T-cell (primary cell): ENCODE measurements at regions not wholly inside any gene's neighbourhood (a gene's known extent, or its start where the extent isn't known, plus 50 kb on each side); places are given as distances from the start of the nearest gene placed in this dataset.

Experiments
- ATAC-seq, 4 experiments: fragments of 200-7000 bp in 3 of 4; fragments of 150-1000 bp in 1 of 4; cut with Tn5 transposase; replicated peaks in 1 of 4; 1 replicate in 3 of 4; 2 replicates in 1 of 4; pipeline ENCODE4 v1.10.0; 2021; ENCODE audit warnings: moderate library complexity in 3 of 4, mild to moderate bottlenecking in 2 of 4, moderate number of reproducible peaks in 1 of 4
- CTCF ChIA-PET, 2 donors: fragments of 300-600 bp; sonication (Branson Sonifier 250); formaldehyde crosslinking; loops; one replicate each; lab custom pipeline; 2022; ENCODE audit warnings: antibody characterized with exemption in 2 of 2; lab: Charles Lee
- POLR2A ChIA-PET, 2 donors: fragments of 300-600 bp; sonication (Branson Sonifier 250); formaldehyde crosslinking; loops; one replicate each; lab custom pipeline; 2022; ENCODE audit warnings: antibody characterized with exemption in 2 of 2; lab: Charles Lee
- DNase-seq, 35 experiments: peaks; one replicate each; pipeline versions ENCODE4 v3.0.0 to v3.0.0-alpha.2; 2013 to 2023
- H3K27ac ChIP-seq: one replicate; pipeline ENCODE4 v1.5.1; 2013; ENCODE audit warnings: low read length
- H3K27me3 ChIP-seq, 2 experiments: replicated peaks in 1 of 2; 1 replicate in 1 of 2; 2 replicates in 1 of 2; pipeline versions ENCODE4 v1.6.1 to v1.7.0; 2013; ENCODE audit warnings: low read length in 1 of 2, mixed read lengths in 1 of 2; ENCODE audit not compliant: control insufficient read depth in 2 of 2, insufficient read depth in 2 of 2; ENCODE audit errors: extremely low read depth in 1 of 2
- H3K36me3 ChIP-seq, 2 donors: 1 replicate in 1 of 2; 2 replicates in 1 of 2; pipeline versions ENCODE4 v1.6.1 to v1.7.0; 2013; ENCODE audit warnings: low read length in 1 of 2; ENCODE audit not compliant: control insufficient read depth in 2 of 2, insufficient read depth in 1 of 2; ENCODE audit errors: extremely low read depth in 1 of 2
- H3K4me1 ChIP-seq, 2 experiments: 1 replicate in 1 of 2; 2 replicates in 1 of 2; pipeline versions ENCODE4 v1.6.1 to v1.7.0; 2013; ENCODE audit warnings: low read length in 2 of 2, mixed read lengths in 1 of 2; ENCODE audit not compliant: insufficient read depth in 2 of 2, control insufficient read depth in 1 of 2; ENCODE audit errors: extremely low read depth in 1 of 2
- H3K4me3 ChIP-seq, 2 donors: 1 replicate in 1 of 2; 2 replicates in 1 of 2; pipeline versions ENCODE4 v1.5.1 to v1.7.0; 2013; ENCODE audit warnings: mild to moderate bottlenecking in 2 of 2, low read length in 1 of 2, moderate library complexity in 1 of 2; ENCODE audit not compliant: control insufficient read depth in 1 of 2; ENCODE audit errors: extremely low read depth in 1 of 2
- H3K9me3 ChIP-seq: 2 replicates; pipeline ENCODE4 v1.7.0; 2013
- H3K27ac Mint-ChIP-seq, 2 donors: one replicate each; pipeline ENCODE4 v1.8.0; 2020 to 2021; ENCODE audit warnings: mild to moderate bottlenecking in 2 of 2, mixed read lengths in 2 of 2
- H3K27me3 Mint-ChIP-seq, 2 donors: one replicate each; pipeline ENCODE4 v1.8.0; 2021 to 2022; ENCODE audit warnings: mixed read lengths in 2 of 2
- H3K36me3 Mint-ChIP-seq: one replicate; pipeline ENCODE4 v1.8.0; 2021; ENCODE audit warnings: mixed read lengths
- H3K4me1 Mint-ChIP-seq, 3 donors: one replicate each; pipeline ENCODE4 v1.8.0; 2020 to 2022; ENCODE audit warnings: mixed read lengths in 3 of 3, mild to moderate bottlenecking in 1 of 3
- H3K4me3 Mint-ChIP-seq, 3 donors: one replicate each; pipeline ENCODE4 v1.8.0; 2020 to 2022; ENCODE audit warnings: mild to moderate bottlenecking in 3 of 3, mixed read lengths in 3 of 3, moderate library complexity in 3 of 3
- H3K9me3 Mint-ChIP-seq, 3 donors: one replicate each; pipeline ENCODE4 v1.8.0; 2020 to 2022; ENCODE audit warnings: mixed read lengths in 3 of 3
- WGBS: methylation state at CpG from one replicate; pipeline ENCODE4 v1.1.5; 2013; ENCODE audit warnings: missing lambda C conversion rate; ENCODE audit not compliant: insufficient coverage; 5-methylcytosine and 5-hydroxymethylcytosine counted together

GRCh38 chr18:73511771-73512503 lies 635.7 kb downstream of the FBXO15 start:
- no peaks in the 10 kb centered on the region for H3K9me3 ChIP-seq
- no peaks in the 10 kb centered on the region for H3K27me3 Mint-ChIP-seq
- ChIA-PET POLR2A (no interaction called here), CTCF (no interaction called here)
- no peaks in the 10 kb centered on the region for H3K4me1 ChIP-seq
- no peaks in the 10 kb centered on the region for H3K36me3 Mint-ChIP-seq
- peaks cover 0 to 9% (median 9%) of the 10 kb centered on the region in 3 donors for H3K9me3 Mint-ChIP-seq
- H3K36me3 ChIP-seq = no peaks in the 10 kb centered on the region
- WGBS = 67% methylated on average over 2 of the region's 12 CpGs
- H3K4me1 Mint-ChIP-seq = no peaks in the 10 kb centered on the region
- H3K27me3 ChIP-seq = no peaks in the 10 kb centered on the region
- DNase-seq (no peak), ATAC-seq (no peak)
- H3K27ac ChIP-seq = no peak overlapping the region
- no peak overlapping the region for H3K4me3 ChIP-seq
- no peak overlapping the region for H3K27ac Mint-ChIP-seq
- H3K4me3 Mint-ChIP-seq = no peak overlapping the region

GRCh38 chr18:73509460-73509859 lies 638.2 kb downstream of the FBXO15 start:
- no peak overlapping the region for H3K27ac ChIP-seq
- no peaks in the 10 kb centered on the region for H3K36me3 ChIP-seq
- 40% methylated on average over 1 of the region's 2 CpGs for WGBS
- no peaks in the 10 kb centered on the region for H3K4me1 ChIP-seq
- no peaks in the 10 kb centered on the region for H3K27me3 ChIP-seq
- no peak for DNase-seq
- Mint-ChIP-seq H3K27me3 (no peaks in the 10 kb centered on the region), H3K4me1 (no peaks in the 10 kb centered on the region), H3K9me3 (peaks cover 0 to 9% (median 5%) of the 10 kb centered on the region in 3 donors), H3K36me3 (no peaks in the 10 kb centered on the region), H3K27ac (no peak overlapping the region), H3K4me3 (no peak overlapping the region)
- H3K4me3 ChIP-seq = no peak overlapping the region
- POLR2A ChIA-PET = no interaction called here
- no peak for ATAC-seq
- CTCF ChIA-PET = no interaction called here
- H3K9me3 ChIP-seq = no peaks in the 10 kb centered on the region

- ATAC-seq = no peak
- ChIA-PET CTCF (no interaction called here), POLR2A (no interaction called here)
- H3K27ac ChIP-seq = no peak overlapping the region
- H3K36me3 ChIP-seq = no peaks in the 10 kb centered on the region
- no peaks in the 10 kb centered on the region for H3K4me1 Mint-ChIP-seq
- DNase-seq = no peak
- no peaks in the 10 kb centered on the region for H3K4me1 ChIP-seq
- H3K9me3 ChIP-seq = no peaks in the 10 kb centered on the region
- H3K4me3 ChIP-seq = no peak overlapping the region
- no peaks in the 10 kb centered on the region for H3K27me3 ChIP-seq
- no peaks in the 10 kb centered on the region for H3K36me3 Mint-ChIP-seq
- H3K27me3 Mint-ChIP-seq = no peaks in the 10 kb centered on the region
- no peak overlapping the region for H3K4me3 Mint-ChIP-seq
- 0% methylated on average over 1 of the region's 1 CpG for WGBS
- H3K9me3 Mint-ChIP-seq = peaks cover 0 to 13% (median 2%) of the 10 kb centered on the region in 3 donors
- H3K27ac Mint-ChIP-seq = no peak overlapping the region
These were observed 635.5 kb upstream of the NETO1 start for GRCh38 chr18:73503326-73503725.

- DNase-seq (no peak), ATAC-seq (no peak)
- Mint-ChIP-seq H3K27me3 (no peaks in the 10 kb centered on the region), H3K36me3 (no peaks in the 10 kb centered on the region), H3K27ac (no peak overlapping the region), H3K9me3 (peaks cover 3 to 24% (median 12%) of the 10 kb centered on the region in 3 donors), H3K4me1 (no peaks in the 10 kb centered on the region), H3K4me3 (no peak overlapping the region)
- ChIA-PET CTCF (no interaction called here), POLR2A (no interaction called here)
- H3K36me3 ChIP-seq = no peaks in the 10 kb centered on the region
- WGBS = no CpG with 5 or more reads among the region's 2 CpGs
- no peak overlapping the region for H3K4me3 ChIP-seq
- H3K27me3 ChIP-seq = no peaks in the 10 kb centered on the region
- H3K4me1 ChIP-seq = no peaks in the 10 kb centered on the region
- H3K27ac ChIP-seq = no peak overlapping the region
- no peaks in the 10 kb centered on the region for H3K9me3 ChIP-seq
These were observed 620.2 kb upstream of the NETO1 start for GRCh38 chr18:73487966-73488365.

- CTCF ChIA-PET = interaction anchor here in 1 of 2 donors (0.6 kb wide), 1 partner anchor 44 kb away, joined by 5 read pairs; no protein-coding TSS in a partner anchor
- no peak overlapping the region for H3K27ac ChIP-seq
- no peak overlapping the region for H3K4me3 Mint-ChIP-seq
- no peaks in the 10 kb centered on the region for H3K4me1 ChIP-seq
- WGBS = 0% methylated on average over 1 of the region's 3 CpGs
- H3K9me3 Mint-ChIP-seq = peaks cover 3 to 27% (median 12%) of the 10 kb centered on the region in 3 donors
- H3K9me3 ChIP-seq = no peaks in the 10 kb centered on the region
- no peaks in the 10 kb centered on the region for H3K4me1 Mint-ChIP-seq
- no peaks in the 10 kb centered on the region for H3K27me3 Mint-ChIP-seq
- no peaks in the 10 kb centered on the region for H3K36me3 Mint-ChIP-seq
- H3K36me3 ChIP-seq = no peaks in the 10 kb centered on the region
- H3K4me3 ChIP-seq = no peak overlapping the region
- no peak overlapping the region for H3K27ac Mint-ChIP-seq
- POLR2A ChIA-PET = no interaction called here
- H3K27me3 ChIP-seq = no peaks in the 10 kb centered on the region
- no peak for ATAC-seq
- DNase-seq = no peak
These were observed 617.4 kb upstream of the NETO1 start for GRCh38 chr18:73485166-73485565.

- POLR2A ChIA-PET = no interaction called here
- H3K4me3 Mint-ChIP-seq = no peak overlapping the region
These were observed 615.1 kb upstream of the NETO1 start for GRCh38 chr18:73482901-73483300.

More at GRCh38 chr18:73482901-73483300, 615.1 kb upstream of the NETO1 start:
- Histone ChIP-seq H3K4me1 (no peaks in the 10 kb centered on the region), H3K27ac (no peak overlapping the region), H3K9me3 (no peaks in the 10 kb centered on the region), H3K36me3 (no peaks in the 10 kb centered on the region), H3K27me3 (no peaks in the 10 kb centered on the region), H3K4me3 (no peak overlapping the region)
- H3K27me3 Mint-ChIP-seq = peaks cover 0 to 4% of the 10 kb centered on the region in 2 donors
- no peak for DNase-seq
- ATAC-seq = no peak
- CTCF ChIA-PET = no interaction called here
- H3K36me3 Mint-ChIP-seq = no peaks in the 10 kb centered on the region
- no peak overlapping the region for H3K27ac Mint-ChIP-seq
- H3K9me3 Mint-ChIP-seq = peaks cover 7 to 27% (median 13%) of the 10 kb centered on the region in 3 donors
- no peaks in the 10 kb centered on the region for H3K4me1 Mint-ChIP-seq
- WGBS = no CpG with 5 or more reads among the region's 2 CpGs
